GM23338 (cell line): ENCODE measurements at regions not wholly inside any gene's neighbourhood (a gene's known extent, or its start where the extent isn't known, plus 50 kb on each side); places are given as distances from the start of the nearest gene placed in this dataset.

Experiments
- ATAC-seq: fragments of 200-7000 bp; cut with Tn5 transposase; 3 replicates; pipeline ENCODE4 v1.9.1; 2020
- DNase-seq: peaks from one replicate; pipeline ENCODE4 v3.0.0-alpha.2; 2015; ENCODE audit warnings: low spot score
- H2AFZ ChIP-seq: fragments of 200-600 bp; sonication (generic); 2 replicates; pipeline ENCODE4 v1.8.0; 2016; ENCODE audit warnings: antibody characterized with exemption, mild to moderate bottlenecking, moderate library complexity
- H3F3A ChIP-seq: fragments of 200-600 bp; sonication (generic); replicated peaks from 2 replicates; pipeline ENCODE4 v1.8.0; 2017; ENCODE audit warnings: antibody characterized with exemption, mixed run types, low read depth
- H3K27ac ChIP-seq: fragments of 200-600 bp; sonication (generic); 2 replicates; pipeline ENCODE4 v1.6.1; 2016; ENCODE audit warnings: low read depth
- H3K27me3 ChIP-seq: fragments of 200-600 bp; sonication (generic); 2 replicates; pipeline ENCODE4 v1.8.0; 2016; ENCODE audit warnings: mild to moderate bottlenecking, mixed run types, moderate library complexity; ENCODE audit not compliant: insufficient read depth
- H3K36me3 ChIP-seq: fragments of 200-600 bp; sonication (generic); 2 replicates; pipeline ENCODE4 v1.8.0; 2016; ENCODE audit warnings: mild to moderate bottlenecking; ENCODE audit not compliant: insufficient read depth
- H3K4me1 ChIP-seq: fragments of 200-600 bp; sonication (generic); 2 replicates; pipeline ENCODE4 v1.8.0; 2016; ENCODE audit warnings: mild to moderate bottlenecking, moderate library complexity; ENCODE audit not compliant: insufficient read depth
- H3K4me2 ChIP-seq: fragments of 200-600 bp; sonication (generic); 2 replicates; pipeline ENCODE4 v1.7.1; 2017; ENCODE audit warnings: mixed run types
- H3K4me3 ChIP-seq: fragments of 200-600 bp; sonication (generic); 2 replicates; pipeline ENCODE4 v1.6.1; 2016; ENCODE audit warnings: mixed run types
- H3K79me2 ChIP-seq: fragments of 200-600 bp; sonication (generic); replicated peaks from 2 replicates; pipeline ENCODE4 v1.8.0; 2017; ENCODE audit warnings: mild to moderate bottlenecking; ENCODE audit not compliant: insufficient read depth
- H3K9me2 ChIP-seq: fragments of 200-600 bp; sonication (generic); 2 replicates; pipeline ENCODE4 v1.8.0; 2017; ENCODE audit not compliant: insufficient read depth
- H4K20me1 ChIP-seq: fragments of 200-600 bp; sonication (generic); replicated peaks from 2 replicates; pipeline ENCODE4 v1.8.0; 2017; ENCODE audit warnings: mild to moderate bottlenecking; ENCODE audit not compliant: insufficient read depth
- H3K27ac Mint-ChIP-seq: 2 replicates; pipeline ENCODE4 v1.8.0; 2020; ENCODE audit warnings: inconsistent platforms, mild to moderate bottlenecking, moderate library complexity, mixed read lengths
- H3K27me3 Mint-ChIP-seq: 3 replicates; pipeline ENCODE4 v1.8.0; 2022; ENCODE audit warnings: low read depth, mild to moderate bottlenecking, moderate library complexity, mixed read lengths, inconsistent platforms; ENCODE audit not compliant: insufficient read depth, poor library complexity
- H3K36me3 Mint-ChIP-seq: 3 replicates; pipeline ENCODE4 v1.8.0; 2021; ENCODE audit warnings: low read depth, mild to moderate bottlenecking, inconsistent platforms, moderate library complexity, mixed read lengths
- H3K4me1 Mint-ChIP-seq: 3 replicates; pipeline ENCODE4 v1.8.0; 2020; ENCODE audit warnings: mild to moderate bottlenecking, inconsistent platforms, mixed read lengths
- H3K4me3 Mint-ChIP-seq: 3 replicates; pipeline ENCODE4 v1.8.0; 2021; ENCODE audit warnings: moderate library complexity, mild to moderate bottlenecking, inconsistent platforms, mixed read lengths
- H3K9me3 Mint-ChIP-seq: 3 replicates; pipeline ENCODE4 v1.8.0; 2020; ENCODE audit warnings: moderate library complexity, mild to moderate bottlenecking, inconsistent platforms, mixed read lengths
- CREB1 ChIP-seq: fragments of 250-450 bp; sonication (Bioruptor Pico); IDR thresholded peaks from 2 replicates; pipeline ENCODE4 v1.5.0; 2020; ENCODE audit warnings: low read depth, mild to moderate bottlenecking, moderate library complexity
- ETS1 ChIP-seq: IDR thresholded peaks from 2 replicates; pipeline ENCODE4 v1.6.1; 2016; ENCODE audit warnings: antibody characterized with exemption
- EZH2 ChIP-seq: fragments of 200-600 bp; sonication (generic); IDR thresholded peaks from one replicate; pipeline ENCODE4 v1.8.0; 2017; ENCODE audit warnings: antibody characterized with exemption, mild to moderate bottlenecking, low read depth; ENCODE audit not compliant: unreplicated experiment
- EZH2phosphoT487 ChIP-seq: fragments of 200-600 bp; sonication (generic); IDR thresholded peaks from one replicate; pipeline ENCODE4 v1.8.1; 2018; ENCODE audit warnings: antibody characterized with exemption; ENCODE audit not compliant: unreplicated experiment
- JUNB ChIP-seq: IDR thresholded peaks from one replicate; pipeline ENCODE4 v1.6.1; 2016; ENCODE audit warnings: antibody characterized with exemption; ENCODE audit not compliant: unreplicated experiment
- POLR2AphosphoS5 ChIP-seq: IDR thresholded peaks from 2 replicates; pipeline ENCODE4 v1.6.1; 2016; ENCODE audit warnings: antibody characterized with exemption, low read depth
- REST ChIP-seq: IDR thresholded peaks from one replicate; pipeline ENCODE4 v1.6.1; 2018; ENCODE audit warnings: antibody characterized with exemption; ENCODE audit not compliant: unreplicated experiment
- STAT1 ChIP-seq: IDR thresholded peaks from one replicate; pipeline ENCODE4 v1.6.1; 2016; ENCODE audit warnings: antibody characterized with exemption; ENCODE audit not compliant: unreplicated experiment
- ZNF114 ChIP-seq: fragments of 250-450 bp; sonication (Bioruptor Pico); IDR thresholded peaks from 2 replicates; pipeline ENCODE4 v1.5.0; 2020; ENCODE audit warnings: mild to moderate bottlenecking, moderate library complexity
- ZNF331 ChIP-seq: fragments of 250-450 bp; sonication (Bioruptor Pico); IDR thresholded peaks from 2 replicates; pipeline ENCODE4 v1.5.0; 2020; ENCODE audit warnings: low read depth, mild to moderate bottlenecking, moderate library complexity
- ZNF462 ChIP-seq: fragments of 250-450 bp; sonication (Bioruptor Pico); IDR thresholded peaks from 2 replicates; pipeline ENCODE4 v1.5.0; 2020; ENCODE audit warnings: mild to moderate bottlenecking, moderate library complexity

- TF ChIP-seq ETS1 = no peak
- TF ChIP-seq POLR2AphosphoS5 = no peak
- TF ChIP-seq EZH2phosphoT487 = no peak
- no peak for TF ChIP-seq STAT1
Measured at GRCh38 chr5:174825587-174825986, 101.2 kb downstream of the MSX2 start (continued).

- no peak overlapping the region for H3K4me3 Mint-ChIP-seq
- DNase-seq (no peak), ATAC-seq (no peak)
- Histone ChIP-seq H3K4me2 (no peak overlapping the region), H4K20me1 (no peaks in the 10 kb centered on the region), H3K27me3 (no peaks in the 10 kb centered on the region), H3K4me1 (no peaks in the 10 kb centered on the region), H3K79me2 (no peaks in the 10 kb centered on the region), H3K9me2 (0 out of 2 replicates have a peak, but pooled peaks cover under 1% of the 10 kb centered on the region), H3K4me3 (no peak overlapping the region), H3F3A (no peaks in the 10 kb centered on the region), H2AFZ (no peak overlapping the region), H3K27ac (no peak overlapping the region), H3K36me3 (no peaks in the 10 kb centered on the region)
- peaks cover 6% of the 10 kb centered on the region; the same call in 2 of the 3 replicates for H3K9me3 Mint-ChIP-seq
- no peaks in the 10 kb centered on the region for H3K36me3 Mint-ChIP-seq
- H3K27ac Mint-ChIP-seq = no peak overlapping the region
- no peaks in the 10 kb centered on the region for H3K4me1 Mint-ChIP-seq
- H3K27me3 Mint-ChIP-seq = peaks cover 2% of the 10 kb centered on the region
- TF ChIP-seq REST = no peak
- TF ChIP-seq EZH2 = no peak
- no peak for TF ChIP-seq ZNF114 (CRISPR knock-in tag)
- no peak for TF ChIP-seq STAT1
- no peak for TF ChIP-seq ZNF462 (CRISPR knock-in tag)
- TF ChIP-seq POLR2AphosphoS5 = no peak
- TF ChIP-seq CREB1 (CRISPR knock-in tag) = no peak
- no peak for TF ChIP-seq JUNB
- no peak for TF ChIP-seq ETS1
- no peak for TF ChIP-seq EZH2phosphoT487
- no peak for TF ChIP-seq ZNF331 (CRISPR knock-in tag)
Measured at GRCh38 chr5:174818430-174818829, 94.0 kb downstream of the MSX2 start.
